ENCODE measurements at regions not wholly inside any gene's neighbourhood (a gene's known extent, or its start where the extent isn't known, plus 50 kb on each side); places are given as distances from the start of the nearest gene placed in this dataset.

DNA sequence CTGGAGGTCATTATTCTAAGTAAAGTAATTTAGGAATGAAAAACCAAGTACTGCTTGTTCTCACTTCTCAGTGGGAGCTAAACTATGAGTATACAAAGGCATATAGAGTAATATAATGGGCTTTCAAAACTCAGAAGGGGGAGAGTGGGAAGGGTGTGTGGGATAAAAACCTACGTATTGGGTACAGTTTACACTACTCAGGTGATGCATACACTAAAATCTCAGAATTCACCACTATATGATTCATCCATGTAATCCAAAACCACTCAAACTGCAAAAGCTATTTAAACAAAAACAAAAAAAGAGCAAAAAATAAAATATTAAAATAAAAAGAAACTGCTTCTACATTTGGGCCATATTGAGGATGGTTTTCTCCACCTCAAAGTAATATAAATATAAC, 623.3 kb downstream of the NSUN3 start:
- no peak for DNase-seq (ENCODE audit: low read depth)

DNA sequence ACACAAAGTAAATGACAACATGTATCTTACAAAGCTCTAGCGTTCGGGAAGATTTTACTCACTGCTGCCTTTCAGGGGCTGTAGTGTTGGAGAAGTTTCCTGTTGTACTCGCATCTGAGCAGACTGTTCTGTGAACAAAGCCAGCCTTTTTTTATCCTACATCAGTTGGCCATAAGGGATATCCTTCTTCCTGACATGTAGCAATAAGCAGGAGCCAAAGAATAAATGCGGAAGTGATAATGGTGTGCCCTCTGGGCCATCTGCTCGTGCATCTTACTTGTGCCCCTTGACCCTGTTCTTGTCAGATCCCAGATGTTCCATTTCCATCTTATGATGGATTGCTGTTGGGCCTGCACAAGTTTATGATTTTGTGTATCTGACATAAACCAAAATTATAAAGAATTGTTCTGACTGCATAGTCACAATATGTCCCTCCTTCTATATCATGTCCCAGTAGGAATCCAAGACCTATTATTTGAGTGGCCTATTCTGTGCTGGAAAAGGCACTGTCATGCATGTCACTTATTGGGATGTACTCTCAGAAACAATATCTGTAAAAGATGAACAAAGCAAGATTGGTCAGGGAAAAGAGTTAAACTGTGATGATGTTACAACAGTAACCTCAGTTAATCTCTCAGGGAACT, 631.3 kb downstream of the NSUN3 start:
- DNase-seq (ENCODE audit: low read depth): no peak

DNA sequence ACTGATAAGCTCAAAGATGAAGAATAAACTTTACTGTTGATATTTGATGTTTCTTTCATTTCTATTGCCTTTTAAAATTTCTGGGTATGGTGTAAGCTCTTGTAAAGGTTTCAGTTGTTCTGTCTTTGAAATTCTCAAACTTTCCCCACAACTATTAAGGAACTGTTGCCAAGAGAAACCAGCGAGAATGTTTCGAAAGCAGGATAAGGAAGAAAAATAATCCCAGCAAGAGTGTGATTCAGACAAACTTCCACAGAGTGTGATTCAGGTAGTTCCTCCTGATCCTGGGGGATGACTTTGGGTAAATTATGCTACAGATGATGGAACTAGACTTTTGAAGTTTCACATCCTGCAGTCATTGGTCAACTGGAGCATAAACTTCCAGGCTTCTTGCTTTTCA, 632.0 kb downstream of the NSUN3 start:
- no peak for DNase-seq (ENCODE audit: low read depth)

DNA sequence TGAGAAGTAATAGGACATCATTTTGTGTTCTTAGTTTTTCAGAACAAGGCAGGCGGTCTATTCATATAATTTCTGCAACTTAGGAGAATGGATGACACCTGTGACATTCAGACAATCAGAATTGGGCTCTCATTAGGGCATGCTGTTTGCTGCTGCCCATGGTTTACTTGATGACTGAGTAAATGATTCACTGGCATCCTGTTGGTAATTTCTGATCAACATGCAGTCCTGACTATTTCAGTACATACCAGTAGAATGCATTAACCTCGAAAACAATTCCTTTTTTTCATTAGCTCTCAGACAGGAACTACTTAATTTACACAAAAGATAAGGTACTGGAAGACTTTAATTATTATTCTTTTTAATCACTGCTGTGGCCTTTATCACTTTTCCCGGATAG, 641.6 kb downstream of the NSUN3 start:
- no peak for DNase-seq (ENCODE audit: low read depth)

DNA sequence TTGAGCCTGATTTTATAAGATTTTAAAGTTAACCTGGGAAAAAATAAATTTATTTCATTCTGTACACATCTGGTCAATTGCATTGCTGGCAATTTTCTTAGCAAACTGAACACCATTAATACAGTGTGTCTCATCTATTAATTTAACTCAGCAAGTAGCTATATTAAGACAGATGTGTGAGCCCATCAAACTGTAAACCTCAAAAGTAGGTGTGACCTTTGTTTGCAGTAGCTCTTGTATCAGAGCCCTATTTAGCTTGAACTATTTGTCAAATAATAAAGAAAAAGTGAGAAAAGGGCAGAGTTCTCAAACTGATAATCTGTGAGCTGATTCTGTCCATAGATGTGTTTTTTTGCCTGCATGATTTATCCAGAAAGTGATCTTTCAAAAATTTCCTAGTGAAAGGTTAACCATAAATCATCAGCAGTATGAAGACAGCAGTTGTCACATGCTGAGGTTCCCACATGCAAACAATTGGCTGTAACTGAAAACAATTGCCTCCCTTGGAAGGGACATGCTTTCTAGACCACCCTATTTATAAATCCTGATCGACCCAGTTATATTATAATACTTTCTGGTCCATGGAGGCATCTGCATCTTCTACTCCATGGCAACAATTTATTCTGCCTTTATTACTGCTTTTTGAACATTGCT, 646.5 kb downstream of the NSUN3 start:
- no peak for DNase-seq (ENCODE audit: low read depth)

DNA sequence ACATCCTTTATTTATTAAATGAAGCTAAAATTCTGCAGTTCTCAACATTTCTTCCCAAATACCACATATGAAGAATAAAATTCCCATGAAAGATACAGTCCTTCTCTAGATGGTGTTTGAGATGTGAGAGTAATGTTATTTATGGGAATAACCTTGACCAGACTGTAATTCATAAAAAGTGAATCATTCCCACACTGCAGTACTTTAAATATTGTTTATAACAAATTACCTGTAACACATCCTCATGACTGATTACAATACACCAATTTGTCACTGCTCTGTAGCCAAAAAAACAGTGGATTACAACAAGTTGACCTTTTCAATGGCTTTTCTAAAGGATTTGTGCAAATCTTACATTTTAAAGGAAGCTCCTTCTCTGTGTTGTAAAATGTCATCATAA, 651.3 kb downstream of the NSUN3 start:
- DNase-seq (ENCODE audit: low read depth): no peak

DNA sequence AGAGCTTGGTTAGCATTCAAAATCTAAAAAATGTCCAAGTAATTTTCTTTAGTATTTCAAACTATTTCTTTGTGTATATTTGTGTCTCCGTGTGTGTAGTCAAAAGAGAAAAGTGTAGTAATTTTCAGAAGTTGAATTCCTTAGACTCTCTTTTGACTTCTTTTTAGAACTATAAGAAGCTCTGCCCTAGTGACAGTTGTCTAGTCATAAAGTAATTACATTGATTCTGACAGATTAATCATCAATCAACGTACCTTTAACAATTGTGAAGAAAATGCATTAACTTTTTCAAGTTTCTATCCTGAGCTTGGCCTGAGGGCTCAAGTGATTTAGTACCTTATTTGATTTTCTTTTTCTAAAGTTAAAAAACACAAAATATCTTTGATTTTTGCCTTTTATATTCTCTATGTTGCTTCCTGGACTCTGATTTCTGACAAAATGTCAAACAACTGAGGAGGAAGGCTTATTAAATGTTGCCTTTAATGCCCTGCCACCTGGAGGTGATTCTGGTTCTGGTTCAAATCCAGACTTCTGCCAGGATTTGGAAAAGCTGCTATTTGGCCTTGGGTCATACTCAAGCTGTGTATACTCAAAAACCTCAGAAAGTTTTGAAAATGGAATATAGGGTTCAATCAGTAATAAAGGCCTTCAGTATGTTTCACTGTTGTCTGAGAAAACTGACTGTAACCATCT, 653.6 kb downstream of the NSUN3 start:
- DNase-seq (ENCODE audit: low read depth): no peak

DNA sequence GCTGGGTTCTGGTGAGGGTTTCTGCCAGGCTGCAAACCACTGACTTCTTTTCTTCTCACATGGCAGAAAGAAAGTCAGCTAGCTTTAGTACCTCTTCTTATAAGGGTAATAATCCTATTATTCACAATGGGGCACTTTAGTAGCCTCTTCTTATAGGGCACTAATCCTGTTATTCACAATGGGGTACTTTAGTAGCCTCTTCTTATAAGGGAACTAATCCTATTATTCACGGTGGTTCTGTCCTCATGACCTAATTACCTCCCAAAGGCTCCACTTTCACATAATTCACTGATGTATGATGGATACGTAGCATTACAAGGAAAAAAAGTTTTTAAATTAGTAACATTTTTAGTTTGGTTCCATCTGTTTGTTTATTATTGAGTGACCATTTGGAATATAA, 671.3 kb downstream of the NSUN3 start:
- DNase-seq (ENCODE audit: low read depth): no peak

DNA sequence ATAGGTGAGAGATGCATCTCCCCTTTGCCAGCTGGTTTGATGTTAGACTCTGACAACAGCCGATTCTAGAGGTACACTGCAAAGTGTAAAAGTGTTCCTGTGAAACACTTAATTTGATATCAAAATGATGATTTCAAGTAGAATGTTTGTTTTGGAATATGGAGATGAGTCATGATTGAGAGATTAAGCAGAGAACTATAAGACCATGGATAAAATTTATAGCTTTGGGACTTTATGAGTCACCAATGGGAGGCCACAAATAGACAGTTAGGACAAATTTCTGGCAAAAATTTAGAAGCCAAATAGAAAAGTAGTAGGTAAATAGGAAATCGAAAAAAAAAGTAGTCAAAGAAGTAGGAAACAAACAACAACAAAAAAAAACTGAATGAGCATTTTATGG, 672.5 kb downstream of the NSUN3 start:
- no peak for DNase-seq (ENCODE audit: low read depth)

DNA sequence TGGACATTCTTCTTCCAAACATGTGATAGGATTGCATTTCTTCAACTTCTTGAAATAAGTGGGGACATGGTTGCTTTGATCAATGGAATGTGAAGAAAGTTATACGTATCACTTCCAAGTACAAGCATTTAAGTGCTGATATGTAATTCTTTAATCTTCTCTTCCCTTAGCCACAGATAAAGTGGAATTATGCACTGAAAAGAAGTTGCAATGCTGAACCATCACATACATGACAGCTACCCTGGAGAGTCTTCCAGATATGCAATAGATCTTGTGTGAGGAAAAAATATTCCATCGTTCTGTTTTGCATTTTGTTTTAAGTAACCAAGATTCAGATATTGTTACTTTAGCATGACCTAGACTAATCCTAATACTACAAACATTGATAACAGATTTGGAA, 674.3 kb downstream of the NSUN3 start:
- DNase-seq (ENCODE audit: low read depth): no peak

DNA sequence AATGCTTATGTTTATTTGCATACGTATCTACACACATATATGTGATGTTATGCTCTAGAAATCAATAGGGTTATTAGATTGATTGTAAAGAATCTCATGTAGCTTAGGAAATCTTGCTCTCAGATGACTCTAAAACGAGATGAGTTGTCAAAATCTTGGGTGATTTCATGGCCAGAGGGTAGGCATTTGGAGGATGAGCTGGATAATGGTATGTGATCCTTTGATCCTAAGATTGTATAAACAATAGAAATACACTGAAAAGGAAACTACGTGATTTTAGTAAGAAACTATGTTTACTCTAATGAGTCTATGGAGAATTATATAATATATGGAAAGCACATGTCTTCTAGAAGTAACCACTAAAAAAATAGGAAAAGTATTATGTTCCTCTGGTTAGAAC, 676.6 kb downstream of the NSUN3 start:
- no peak for DNase-seq (ENCODE audit: low read depth)

DNA sequence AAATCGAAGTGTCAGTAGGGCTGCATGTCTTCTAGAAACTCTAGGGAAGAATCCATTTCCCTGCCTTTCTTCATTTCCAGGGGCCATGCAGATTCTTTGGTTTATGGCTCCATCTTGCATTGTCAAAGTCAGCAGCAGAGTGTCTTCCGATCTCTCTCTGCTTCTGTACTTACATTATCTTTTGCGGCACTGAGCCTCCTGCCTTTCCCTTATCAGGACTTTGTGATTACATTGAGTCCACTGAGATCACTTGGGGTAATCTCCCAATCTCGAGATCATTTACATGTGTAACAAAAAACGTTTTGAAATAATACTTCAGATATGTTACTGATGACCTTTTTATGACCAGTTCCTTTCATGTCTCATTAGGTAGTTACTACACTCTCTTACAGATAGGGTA, 695.9 kb downstream of the NSUN3 start:
- no peak for DNase-seq (ENCODE audit: low read depth)

DNA sequence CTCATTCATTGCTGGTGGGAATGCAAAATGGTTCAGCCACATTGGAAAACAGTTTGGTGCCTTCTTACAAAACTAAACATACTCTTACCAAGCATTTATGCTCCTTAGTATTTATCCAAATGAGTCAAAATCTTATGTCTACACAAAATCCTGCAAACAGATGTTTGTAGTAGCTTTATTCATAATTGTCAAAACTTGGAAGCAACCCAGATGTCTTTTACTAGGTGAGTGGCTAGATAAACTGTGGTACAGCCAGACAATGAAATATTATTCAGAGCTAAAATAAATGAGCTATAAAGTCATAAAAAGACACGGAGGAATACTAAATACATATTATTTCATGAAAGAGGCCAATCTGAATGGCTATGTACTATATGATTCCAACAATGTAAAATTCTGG, 709.5 kb downstream of the NSUN3 start:
- no peak for DNase-seq (ENCODE audit: low read depth)

DNA sequence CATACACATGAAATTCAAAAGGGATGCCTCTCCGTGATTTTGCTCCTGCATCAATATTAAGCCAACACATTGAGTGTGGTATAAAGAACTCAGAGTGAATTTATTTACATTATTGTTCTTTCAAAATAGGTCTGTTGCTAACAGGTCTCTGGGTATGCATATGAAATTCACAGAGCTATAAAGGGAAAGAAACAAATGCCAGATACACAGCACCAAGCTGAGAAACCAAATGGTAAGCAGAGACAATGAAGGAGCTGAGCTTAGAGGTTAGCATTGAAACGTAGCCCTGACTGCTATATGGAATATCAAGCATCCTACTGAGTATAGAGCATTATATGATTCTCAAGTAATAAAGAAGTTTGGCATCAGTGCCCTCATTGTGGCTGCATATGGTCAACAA, 712.9 kb downstream of the NSUN3 start:
- DNase-seq (ENCODE audit: low read depth): no peak

DNA sequence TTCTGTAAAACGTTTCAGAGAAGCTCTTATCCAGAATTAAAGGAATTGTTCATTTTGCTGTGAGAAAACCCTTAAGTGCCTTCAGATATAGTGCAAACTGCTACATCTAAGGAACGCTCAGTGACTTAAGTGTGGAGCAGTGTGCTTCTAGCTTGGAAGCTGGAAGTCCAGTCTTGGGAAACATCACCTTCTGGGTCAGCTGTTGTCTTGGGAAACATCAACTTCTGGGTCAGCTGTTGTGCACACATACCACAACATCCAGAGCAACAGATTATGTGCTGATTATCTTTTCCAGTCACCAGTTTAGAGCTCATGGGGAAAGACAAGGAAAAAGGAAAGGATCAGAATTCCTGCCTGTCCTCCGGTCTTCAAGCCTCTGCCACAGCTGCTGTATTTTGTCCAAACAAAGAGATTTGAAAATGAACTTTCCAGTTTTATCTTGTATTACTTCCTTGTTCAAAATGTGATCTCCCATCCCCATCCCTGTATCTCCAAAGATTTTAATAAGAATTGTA, 713.6 kb downstream of the NSUN3 start:
- no peak for DNase-seq (ENCODE audit: low read depth)

DNA sequence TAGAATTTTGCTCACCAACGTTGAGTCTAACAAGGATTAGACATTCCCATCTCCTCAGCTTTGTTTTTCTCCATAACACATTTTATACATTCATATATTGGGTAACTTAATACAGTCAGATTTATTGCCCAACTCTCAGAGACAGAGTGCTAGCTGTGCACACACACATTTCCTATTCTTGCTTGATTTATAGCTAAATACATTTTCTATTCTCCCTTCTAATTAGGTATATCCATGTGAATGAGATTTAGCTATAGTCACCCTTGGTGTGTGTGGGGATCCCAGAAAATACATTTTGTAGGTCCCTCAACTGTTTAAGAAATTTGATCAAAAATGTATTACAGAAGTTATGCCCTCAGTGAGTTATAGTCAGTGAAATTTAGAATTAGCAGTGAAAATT, 715.4 kb downstream of the NSUN3 start:
- DNase-seq (ENCODE audit: low read depth): no peak

DNA sequence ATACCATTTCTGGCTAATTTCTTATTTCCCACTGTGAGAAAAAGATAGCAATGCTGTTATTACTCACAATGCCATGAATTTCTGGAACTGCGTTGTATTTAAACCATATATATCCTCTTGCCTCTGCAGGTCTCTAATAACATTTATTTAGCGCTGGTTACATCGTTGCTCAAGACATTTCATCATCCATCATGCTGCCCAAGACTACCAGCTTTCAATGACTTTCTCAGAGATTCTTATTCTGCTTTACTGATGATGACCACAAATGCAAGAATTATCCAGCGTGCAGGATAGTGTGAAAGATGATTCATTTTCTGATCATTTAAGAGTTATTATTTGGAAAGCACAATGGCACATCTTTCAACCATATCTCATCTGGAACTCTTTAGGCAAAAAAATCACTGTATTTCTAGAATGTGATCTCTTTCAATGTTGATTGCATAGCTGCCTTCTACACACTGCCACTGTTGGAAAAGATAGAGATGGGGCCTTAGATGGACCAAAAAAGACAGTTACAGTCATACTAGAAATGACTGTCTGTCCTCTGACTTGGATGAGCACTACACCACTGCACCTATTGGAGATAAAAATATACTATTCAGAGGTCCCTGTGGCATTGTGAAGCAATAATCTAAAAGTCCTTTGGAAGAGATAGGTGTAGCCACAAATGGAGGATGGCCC, 716.1 kb downstream of the NSUN3 start:
- DNase-seq (ENCODE audit: low read depth): no peak

DNA sequence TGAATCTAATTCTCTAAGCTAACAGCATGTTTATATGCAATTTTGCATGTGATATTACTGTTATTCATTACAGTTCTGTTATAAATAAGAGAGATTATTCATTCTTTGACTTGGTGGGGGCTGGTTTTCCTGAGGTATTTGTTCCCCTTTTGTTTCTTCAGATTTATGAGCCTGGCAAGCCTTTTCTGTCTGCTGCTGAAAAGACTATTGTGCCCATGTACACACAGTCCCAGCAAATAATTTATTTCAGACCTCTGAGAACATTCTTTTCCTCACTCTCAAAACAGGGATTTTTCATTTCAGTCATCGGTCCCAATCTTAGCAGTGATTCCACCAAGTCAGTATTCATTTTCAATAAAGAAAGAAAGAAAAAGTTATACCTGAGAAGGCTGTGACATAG, 716.8 kb downstream of the NSUN3 start:
- no peak for DNase-seq (ENCODE audit: low read depth)

DNA sequence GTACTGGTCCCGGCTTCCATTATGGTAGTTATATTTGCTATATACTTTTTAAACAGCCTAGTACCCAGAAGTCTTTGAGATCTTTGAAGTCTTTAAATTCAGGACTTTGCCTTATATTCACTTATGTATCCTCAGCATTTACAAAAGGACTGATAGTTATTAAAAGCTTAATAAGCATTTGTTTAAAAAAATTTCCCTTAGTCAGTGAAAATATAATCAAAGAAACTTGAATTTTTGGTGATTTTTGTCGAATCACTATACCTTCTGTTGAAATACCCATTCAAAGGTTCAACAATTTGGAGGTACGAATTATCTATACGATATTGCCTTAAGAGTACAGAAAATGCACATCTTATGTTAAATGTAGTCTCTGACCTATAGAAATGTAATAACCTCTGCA, 721.4 kb downstream of the NSUN3 start:
- DNase-seq (ENCODE audit: low read depth): no peak

DNA sequence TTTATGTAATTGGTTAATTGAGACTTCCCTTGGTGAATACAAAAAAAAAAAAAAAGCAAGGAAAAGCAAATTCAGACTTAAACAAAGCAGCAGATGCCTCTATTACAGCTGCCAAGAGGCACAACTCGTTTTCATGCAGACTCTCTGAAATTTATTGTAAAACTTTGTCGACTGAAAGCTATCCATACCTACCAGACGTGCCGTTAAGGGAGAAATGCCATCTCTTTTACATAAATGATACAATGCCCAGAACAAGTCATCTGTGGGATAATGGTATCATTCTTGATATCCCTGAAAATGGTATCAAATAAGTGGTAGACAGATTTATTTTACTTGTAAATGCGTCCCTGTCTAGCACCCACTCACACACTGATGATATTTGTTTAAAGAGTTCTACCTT, 724.2 kb downstream of the NSUN3 start:
- DNase-seq (ENCODE audit: low read depth): no peak

DNA sequence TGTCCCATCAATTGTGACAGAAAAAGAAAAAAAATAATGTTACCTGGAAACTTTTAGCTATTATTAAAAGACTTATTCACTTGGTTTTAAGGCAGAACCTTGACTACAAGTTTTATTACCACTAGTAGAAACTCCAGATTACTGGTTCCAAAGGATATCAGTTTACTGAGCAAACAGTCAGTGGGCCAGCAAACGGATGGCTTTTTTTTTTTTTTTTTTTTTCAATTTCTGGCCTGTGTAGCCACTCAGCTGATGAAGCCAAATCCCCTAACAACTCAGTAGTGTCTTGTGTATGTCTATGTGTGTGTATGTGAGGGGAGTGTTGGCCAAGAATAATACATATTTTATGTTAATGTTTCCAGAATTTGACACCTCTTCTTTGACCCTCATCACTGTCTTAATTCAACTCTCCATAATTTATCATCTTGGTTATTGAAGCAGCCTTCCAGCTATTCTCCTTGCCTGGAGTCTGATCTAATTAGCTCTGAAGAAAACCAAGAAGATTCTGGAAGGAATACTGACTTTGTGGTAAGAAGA, 724.9 kb downstream of the NSUN3 start:
- DNase-seq (ENCODE audit: low read depth): no peak

DNA sequence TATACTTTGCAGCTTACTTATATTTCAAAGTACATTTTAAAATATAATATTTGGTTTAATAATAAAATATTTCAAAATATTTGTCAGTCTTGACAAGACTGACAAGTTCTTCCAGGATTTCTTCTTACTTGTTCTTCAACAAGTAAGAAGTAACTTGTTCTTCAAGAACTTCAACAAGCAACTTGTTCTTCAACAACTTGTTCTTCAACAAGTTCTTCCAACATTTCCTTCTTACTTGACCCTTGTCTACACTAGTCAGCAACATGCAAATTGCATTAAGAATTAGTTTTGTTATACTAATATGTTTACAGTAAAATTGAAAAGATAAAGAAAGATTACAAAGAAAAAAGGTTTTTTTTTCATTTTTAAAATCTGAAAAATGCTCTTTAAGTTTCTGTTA, 731.7 kb downstream of the NSUN3 start:
- no peak for DNase-seq (ENCODE audit: low read depth)
